NCI-H1694 (cell line): ENCODE measurements at regions not wholly inside any gene's neighbourhood (a gene's known extent, or its start where the extent isn't known, plus 50 kb on each side); places are given as distances from the start of the nearest gene placed in this dataset.

ENCODE experiments used
- DNase-seq: peaks from one replicate; lab custom pipeline; 2025; lab: John Stamatoyannopoulos, UW

- DNase-seq, result no peak
Observed at GRCh38 chr16:63365649-63366304, 1329.5 kb upstream of the CDH8 start.

- no peak for DNase-seq
Observed at GRCh38 chr16:63363738-63364137, 1327.5 kb upstream of the CDH8 start.

- peak; percentile 13 for DNase-seq
Observed at GRCh38 chr16:63361032-63361624, 1324.9 kb upstream of the CDH8 start.

- no peak for DNase-seq
Observed at GRCh38 chr16:63349961-63350360, 1313.7 kb upstream of the CDH8 start.

- DNase-seq, result no peak
Observed at GRCh38 chr16:63346000-63346399, 1309.8 kb upstream of the CDH8 start.

GRCh38 chr16:63337264-63337663, 1301.0 kb upstream of the CDH8 start:
- DNase-seq, result no peak

- DNase-seq, result no peak
Observed at GRCh38 chr16:63331111-63331510, 1294.9 kb upstream of the CDH8 start.

- DNase-seq, result no peak
Observed at GRCh38 chr16:63326736-63327339, 1290.6 kb upstream of the CDH8 start.

GRCh38 chr16:63323722-63324705, 1287.8 kb upstream of the CDH8 start:
- no peak for DNase-seq

- no peak for DNase-seq
Observed at GRCh38 chr16:63323055-63323454, 1286.8 kb upstream of the CDH8 start.

GRCh38 chr16:63315229-63315628, 1279.0 kb upstream of the CDH8 start:
- no peak for DNase-seq

GRCh38 chr16:63312346-63312745, 1276.1 kb upstream of the CDH8 start:
- DNase-seq, result no peak

GRCh38 chr16:63311313-63311712, 1275.1 kb upstream of the CDH8 start:
- no peak for DNase-seq

- DNase-seq, result no peak
Observed at GRCh38 chr16:63302811-63303210, 1266.6 kb upstream of the CDH8 start.

GRCh38 chr16:63301349-63301748, 1265.1 kb upstream of the CDH8 start:
- DNase-seq, result no peak

- no peak for DNase-seq
Observed at GRCh38 chr16:63298993-63299392, 1262.8 kb upstream of the CDH8 start.

- DNase-seq, result no peak
Observed at GRCh38 chr16:63292036-63292435, 1255.8 kb upstream of the CDH8 start.

- peak; percentile 51 for DNase-seq
Observed at GRCh38 chr16:63289834-63290460, 1253.7 kb upstream of the CDH8 start.

- no peak for DNase-seq
Observed at GRCh38 chr16:63287401-63287800, 1251.2 kb upstream of the CDH8 start.

- DNase-seq, result no peak
Observed at GRCh38 chr16:63283721-63284120, 1247.5 kb upstream of the CDH8 start.

GRCh38 chr16:63244631-63245030, 1208.4 kb upstream of the CDH8 start:
- no peak for DNase-seq

- no peak for DNase-seq
Observed at GRCh38 chr16:63241497-63242028, 1205.3 kb upstream of the CDH8 start.
